Activated CD8-positive, alpha-beta T cell treated with anti-CD3 and anti-CD28 coated beads for 36 hours (primary cell): ENCODE measurements at regions not wholly inside any gene's neighbourhood (a gene's known extent, or its start where the extent isn't known, plus 50 kb on each side); places are given as distances from the start of the nearest gene placed in this dataset.

Experiments
- ATAC-seq: fragments of 200-7000 bp; cut with Tn5 transposase; one replicate; pipeline ENCODE4 v1.10.0; 2021; ENCODE audit warnings: mild to moderate bottlenecking, moderate library complexity
- CTCF ChIA-PET: fragments of 350-600 bp; sonication (Branson Sonifier 250); formaldehyde crosslinking; loops from one replicate; lab custom pipeline; 2021; ENCODE audit warnings: antibody characterized with exemption; lab: Charles Lee
- POLR2A ChIA-PET: fragments of 350-600 bp; sonication (Branson Sonifier 250); formaldehyde crosslinking; loops from one replicate; lab custom pipeline; 2021; ENCODE audit warnings: antibody characterized with exemption; lab: Charles Lee
- DNase-seq: peaks from one replicate; pipeline ENCODE4 v3.0.0-alpha.2; 2020
- H3K27ac Mint-ChIP-seq: one replicate; pipeline ENCODE4 v1.8.0; 2021; ENCODE audit warnings: mild to moderate bottlenecking, mixed read lengths
- H3K27me3 Mint-ChIP-seq: one replicate; pipeline ENCODE4 v1.8.0; 2021; ENCODE audit warnings: mixed read lengths
- H3K36me3 Mint-ChIP-seq: one replicate; pipeline ENCODE4 v1.8.0; 2021; ENCODE audit warnings: low read depth, mixed read lengths
- H3K4me1 Mint-ChIP-seq: one replicate; pipeline ENCODE4 v1.8.0; 2021; ENCODE audit warnings: low read depth, mixed read lengths
- H3K4me3 Mint-ChIP-seq: one replicate; pipeline ENCODE4 v1.8.0; 2021; ENCODE audit warnings: mild to moderate bottlenecking, moderate library complexity, mixed read lengths
- H3K9me3 Mint-ChIP-seq: one replicate; pipeline ENCODE4 v1.8.0; 2021; ENCODE audit warnings: mixed read lengths
- intact Hi-C: fragments of 100-400 bp; cut with micrococcal nuclease; formaldehyde crosslinking; loops from one replicate; pipeline ENCODE4 v1.10.0; 2022
- TF ChIP-seq, protein P1 (sequence below): fragments of 200-600 bp; IDR thresholded peaks from one replicate; pipeline ENCODE4 v1.8.0; 2022; ENCODE audit warnings: antibody characterized with exemption, mild to moderate bottlenecking

DNA sequence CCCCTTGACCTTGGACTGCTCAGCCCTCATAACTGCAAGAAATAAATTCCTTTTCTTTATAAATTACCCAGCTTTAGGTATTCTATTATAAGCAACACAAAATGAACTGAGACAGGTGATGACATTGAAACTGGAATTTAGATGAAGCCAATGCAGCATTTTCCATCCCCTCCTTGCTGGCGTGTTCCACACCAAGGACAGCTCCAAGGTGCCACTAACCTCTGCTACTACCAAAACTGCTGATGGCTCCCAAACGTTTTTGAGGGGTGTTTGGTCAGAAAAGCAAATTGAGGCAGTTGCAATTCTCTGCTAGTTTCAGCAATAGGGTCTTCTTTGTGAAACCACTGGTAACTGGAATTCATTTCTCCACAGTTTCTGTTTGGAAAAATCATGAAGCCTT, 124.8 kb downstream of the DRD1 start:
- ChIA-PET POLR2A (no interaction called here), CTCF (no interaction called here)
- Mint-ChIP-seq H3K27me3 (peaks cover 8% of the 10 kb centered on the region), H3K36me3 (no peaks in the 10 kb centered on the region), H3K9me3 (no peaks in the 10 kb centered on the region), H3K27ac (no peak overlapping the region), H3K4me3 (no peak overlapping the region), H3K4me1 (no peaks in the 10 kb centered on the region)
- no peak for ATAC-seq
- TF ChIP-seq, protein P1, sequence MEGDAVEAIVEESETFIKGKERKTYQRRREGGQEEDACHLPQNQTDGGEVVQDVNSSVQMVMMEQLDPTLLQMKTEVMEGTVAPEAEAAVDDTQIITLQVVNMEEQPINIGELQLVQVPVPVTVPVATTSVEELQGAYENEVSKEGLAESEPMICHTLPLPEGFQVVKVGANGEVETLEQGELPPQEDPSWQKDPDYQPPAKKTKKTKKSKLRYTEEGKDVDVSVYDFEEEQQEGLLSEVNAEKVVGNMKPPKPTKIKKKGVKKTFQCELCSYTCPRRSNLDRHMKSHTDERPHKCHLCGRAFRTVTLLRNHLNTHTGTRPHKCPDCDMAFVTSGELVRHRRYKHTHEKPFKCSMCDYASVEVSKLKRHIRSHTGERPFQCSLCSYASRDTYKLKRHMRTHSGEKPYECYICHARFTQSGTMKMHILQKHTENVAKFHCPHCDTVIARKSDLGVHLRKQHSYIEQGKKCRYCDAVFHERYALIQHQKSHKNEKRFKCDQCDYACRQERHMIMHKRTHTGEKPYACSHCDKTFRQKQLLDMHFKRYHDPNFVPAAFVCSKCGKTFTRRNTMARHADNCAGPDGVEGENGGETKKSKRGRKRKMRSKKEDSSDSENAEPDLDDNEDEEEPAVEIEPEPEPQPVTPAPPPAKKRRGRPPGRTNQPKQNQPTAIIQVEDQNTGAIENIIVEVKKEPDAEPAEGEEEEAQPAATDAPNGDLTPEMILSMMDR: no peak
- intact Hi-C loops: no loop called here
- no peak for DNase-seq

DNA sequence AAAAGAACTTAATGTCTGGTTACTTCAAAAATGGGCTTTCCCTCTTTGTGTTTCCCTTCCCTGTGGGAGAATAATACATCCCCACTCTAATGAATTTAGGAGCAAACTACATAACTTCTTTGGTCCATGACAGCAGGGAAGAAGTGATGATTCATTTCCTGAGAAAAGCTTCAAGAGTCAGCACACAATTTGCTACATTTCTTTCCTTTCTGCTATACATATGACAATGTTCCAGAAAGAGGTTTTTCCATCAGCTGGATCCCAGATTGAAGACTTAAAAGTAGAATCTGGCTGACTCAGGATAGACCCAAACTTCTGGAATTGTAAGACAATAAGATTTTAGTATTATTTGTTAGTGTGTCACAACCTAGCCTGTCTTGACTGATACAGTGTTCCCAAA, 126.1 kb downstream of the DRD1 start:
- no peaks in the 10 kb centered on the region for H3K9me3 Mint-ChIP-seq
- H3K27me3 Mint-ChIP-seq: peaks cover 8% of the 10 kb centered on the region
- CTCF ChIA-PET: no interaction called here
- TF ChIP-seq, protein P1: no peak
- DNase-seq: no peak
- H3K4me3 Mint-ChIP-seq: no peak overlapping the region
- no peak for ATAC-seq
- POLR2A ChIA-PET: no interaction called here
- no peak overlapping the region for H3K27ac Mint-ChIP-seq
- H3K36me3 Mint-ChIP-seq: no peaks in the 10 kb centered on the region
- no peaks in the 10 kb centered on the region for H3K4me1 Mint-ChIP-seq
- intact Hi-C loops: no loop called here

DNA sequence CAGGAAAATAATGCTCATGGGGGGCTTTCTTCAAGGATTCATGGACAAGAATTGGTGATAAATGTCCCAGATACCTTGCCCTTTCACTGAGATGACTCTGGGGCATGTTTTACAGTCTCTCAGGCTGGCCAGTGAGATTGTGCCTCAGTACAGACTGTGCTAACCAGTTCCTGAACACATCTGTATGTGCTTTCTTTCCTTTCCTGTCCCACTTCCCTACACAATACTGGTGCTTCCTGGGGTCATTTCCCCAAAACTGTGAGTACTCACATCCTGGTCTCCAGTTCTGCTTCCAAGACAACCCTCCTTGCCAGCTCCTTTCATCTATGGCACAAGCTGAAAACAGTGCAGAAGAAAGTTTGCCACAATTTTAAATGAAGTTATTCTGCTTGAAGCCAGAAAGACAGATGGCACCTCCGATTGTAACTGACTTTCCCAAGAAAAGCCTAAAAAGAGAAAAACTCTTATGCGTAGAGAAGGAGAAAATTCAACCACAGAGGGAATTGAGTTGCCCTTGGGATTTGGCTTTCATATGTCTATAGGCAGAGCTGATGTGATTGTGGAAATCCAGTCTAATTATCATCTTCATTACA, 134.7 kb downstream of the DRD1 start:
- ChIA-PET POLR2A (no interaction called here), CTCF (no interaction called here)
- TF ChIP-seq, protein P1: no peak
- intact Hi-C loops: no loop called here
- no peaks in the 10 kb centered on the region for H3K4me1 Mint-ChIP-seq
- H3K4me3 Mint-ChIP-seq: no peak overlapping the region
- no peak overlapping the region for H3K27ac Mint-ChIP-seq
- DNase-seq: no peak
- peaks cover under 1% of the 10 kb centered on the region for H3K27me3 Mint-ChIP-seq
- ATAC-seq: no peak
- no peaks in the 10 kb centered on the region for H3K36me3 Mint-ChIP-seq
- H3K9me3 Mint-ChIP-seq: peaks cover 8% of the 10 kb centered on the region

DNA sequence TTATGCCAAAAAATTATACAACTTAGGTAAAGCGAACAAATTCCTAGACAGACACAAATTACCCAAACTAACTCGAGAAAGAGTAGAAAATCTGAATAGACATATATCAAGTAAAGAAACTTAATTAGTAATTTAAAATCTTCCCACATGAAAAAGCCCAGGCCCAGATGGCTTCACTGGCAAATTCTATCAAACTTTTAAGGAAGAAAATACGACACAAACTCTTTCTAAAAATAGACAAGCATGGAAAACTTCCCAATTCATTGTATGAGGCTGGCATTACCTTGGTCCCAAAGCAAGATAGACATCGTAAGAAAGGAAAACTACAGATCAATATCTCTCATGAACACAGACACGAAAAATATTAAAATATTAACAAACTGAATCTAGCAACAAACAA, 135.3 kb downstream of the DRD1 start:
- no peak overlapping the region for H3K4me3 Mint-ChIP-seq

DNA sequence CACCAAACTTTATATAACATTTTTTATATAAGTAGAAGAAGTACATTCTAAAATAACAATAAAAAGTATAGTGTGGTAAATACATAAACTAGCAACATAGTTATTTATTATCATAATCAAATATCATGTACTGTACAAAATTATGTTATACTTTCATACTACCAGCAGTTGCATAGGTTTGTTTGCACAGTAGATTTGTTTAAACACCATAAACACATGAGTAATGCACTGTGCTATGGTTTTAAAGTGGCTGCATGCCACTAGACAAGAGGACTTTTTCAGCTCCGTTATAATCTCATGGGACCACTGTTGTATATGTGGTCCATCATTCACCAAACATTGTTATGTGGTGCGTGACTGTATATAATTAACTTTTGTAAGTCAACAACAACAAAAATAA, 137.6 kb downstream of the DRD1 start:
- Mint-ChIP-seq H3K4me3 (no peak overlapping the region), H3K36me3 (no peaks in the 10 kb centered on the region), H3K27ac (no peak overlapping the region), H3K27me3 (peaks cover 3% of the 10 kb centered on the region), H3K9me3 (peaks cover 10% of the 10 kb centered on the region), H3K4me1 (no peaks in the 10 kb centered on the region)
- ATAC-seq: no peak
- ChIA-PET CTCF (no interaction called here), POLR2A (no interaction called here)
- intact Hi-C loops: no loop called here
- no peak for DNase-seq
- TF ChIP-seq, protein P1: no peak

More for the DNA sequence above, 135.3 kb downstream of the DRD1 start:
- DNase-seq: no peak
- ATAC-seq: no peak
- peaks cover 8% of the 10 kb centered on the region for H3K9me3 Mint-ChIP-seq
- H3K27me3 Mint-ChIP-seq: no peaks in the 10 kb centered on the region
- intact Hi-C loops: no loop called here
- TF ChIP-seq, protein P1: no peak
- H3K4me1 Mint-ChIP-seq: no peaks in the 10 kb centered on the region
- H3K36me3 Mint-ChIP-seq: no peaks in the 10 kb centered on the region
- H3K27ac Mint-ChIP-seq: no peak overlapping the region
- CTCF ChIA-PET: no interaction called here
- POLR2A ChIA-PET: no interaction called here
